ENCODE measurements at regions not wholly inside any gene's neighbourhood (a gene's known extent, or its start where the extent isn't known, plus 50 kb on each side); places are given as distances from the start of the nearest gene placed in this dataset.

GRCh38 chr1:4977701-4978100 is 323.3 kb downstream of the AJAP1 start:
- Histone ChIP-seq H3K9me3 (ENCODE audit: low read length) (no peaks in the 10 kb centered on the region), H3K36me3 (ENCODE audit: insufficient read depth, low read length) (no peaks in the 10 kb centered on the region), H2AFZ (ENCODE audit: low read length) (no peak overlapping the region), H3K4me3 (ENCODE audit: low read length) (no peak overlapping the region), H3K27me3 (ENCODE audit: low read length) (no peaks in the 10 kb centered on the region), H3K4me2 (ENCODE audit: low read depth, low read length, poor library complexity, severe bottlenecking) (no peak overlapping the region), H3K9ac (ENCODE audit: low read length) (no peak overlapping the region), H4K20me1 (ENCODE audit: insufficient read depth, low read depth, low read length) (no peaks in the 10 kb centered on the region), H3K79me2 (ENCODE audit: low read length) (no peaks in the 10 kb centered on the region), H3K27ac (ENCODE audit: low read length) (no peak overlapping the region), H3K9me2 (replicated peaks; ENCODE audit: insufficient read depth, low read length) (no peaks in the 10 kb centered on the region), H3K4me1 (ENCODE audit: low read length) (peaks cover 7% of the 10 kb centered on the region)
- no peak for DNase-seq

- H3K27me3 ChIP-seq (ENCODE audit: low read length) = no peaks in the 10 kb centered on the region
- H3K4me3 ChIP-seq (ENCODE audit: low read length) = no peak overlapping the region
- no peaks in the 10 kb centered on the region for H3K9me2 ChIP-seq (replicated peaks; ENCODE audit: insufficient read depth, low read length)
- no peaks in the 10 kb centered on the region for H4K20me1 ChIP-seq (ENCODE audit: insufficient read depth, low read depth, low read length)
- H3K9me3 ChIP-seq (ENCODE audit: low read length) = no peaks in the 10 kb centered on the region
- H3K79me2 ChIP-seq (ENCODE audit: low read length) = no peaks in the 10 kb centered on the region
- H3K27ac ChIP-seq (ENCODE audit: low read length) = no peak overlapping the region
- no peak for DNase-seq
- no peak overlapping the region for H3K9ac ChIP-seq (ENCODE audit: low read length)
- no peaks in the 10 kb centered on the region for H3K36me3 ChIP-seq (ENCODE audit: insufficient read depth, low read length)
- peaks cover 7% of the 10 kb centered on the region for H3K4me1 ChIP-seq (ENCODE audit: low read length)
- no peak overlapping the region for H3K4me2 ChIP-seq (ENCODE audit: low read depth, low read length, poor library complexity, severe bottlenecking)
- no peak overlapping the region for H2AFZ ChIP-seq (ENCODE audit: low read length)
Observed at GRCh38 chr1:4976859-4977440, 322.5 kb downstream of the AJAP1 start.

GRCh38 chr1:4975856-4976255 is 321.4 kb downstream of the AJAP1 start:
- no peak overlapping the region for H3K4me2 ChIP-seq (ENCODE audit: low read depth, low read length, poor library complexity, severe bottlenecking)
- DNase-seq = no peak
- no peaks in the 10 kb centered on the region for H3K79me2 ChIP-seq (ENCODE audit: low read length)
- H3K9me2 ChIP-seq (replicated peaks; ENCODE audit: insufficient read depth, low read length) = no peaks in the 10 kb centered on the region
- H4K20me1 ChIP-seq (ENCODE audit: insufficient read depth, low read depth, low read length) = no peaks in the 10 kb centered on the region
- no peaks in the 10 kb centered on the region for H3K9me3 ChIP-seq (ENCODE audit: low read length)
- no peak overlapping the region for H3K4me3 ChIP-seq (ENCODE audit: low read length)
- H2AFZ ChIP-seq (ENCODE audit: low read length) = no peak overlapping the region
- no peak overlapping the region for H3K9ac ChIP-seq (ENCODE audit: low read length)
- H3K27me3 ChIP-seq (ENCODE audit: low read length) = no peaks in the 10 kb centered on the region
- H3K36me3 ChIP-seq (ENCODE audit: insufficient read depth, low read length) = no peaks in the 10 kb centered on the region
- H3K4me1 ChIP-seq (ENCODE audit: low read length) = peaks cover 3% of the 10 kb centered on the region; the same call in 1 of the 2 replicates
- no peak overlapping the region for H3K27ac ChIP-seq (ENCODE audit: low read length)

- H3K4me1 ChIP-seq (ENCODE audit: low read length) = no peaks in the 10 kb centered on the region
- no peaks in the 10 kb centered on the region for H3K9me3 ChIP-seq (ENCODE audit: low read length)
- H3K36me3 ChIP-seq (ENCODE audit: insufficient read depth, low read length) = no peaks in the 10 kb centered on the region
- H3K27ac ChIP-seq (ENCODE audit: low read length) = no peak overlapping the region
- H3K4me3 ChIP-seq (ENCODE audit: low read length) = no peak overlapping the region
- H3K79me2 ChIP-seq (ENCODE audit: low read length) = no peaks in the 10 kb centered on the region
- H3K27me3 ChIP-seq (ENCODE audit: low read length) = no peaks in the 10 kb centered on the region
- H3K9me2 ChIP-seq (replicated peaks; ENCODE audit: insufficient read depth, low read length) = no peaks in the 10 kb centered on the region
- DNase-seq = no peak
- H4K20me1 ChIP-seq (ENCODE audit: insufficient read depth, low read depth, low read length) = no peaks in the 10 kb centered on the region
- H2AFZ ChIP-seq (ENCODE audit: low read length) = no peak overlapping the region
- H3K9ac ChIP-seq (ENCODE audit: low read length) = no peak overlapping the region
- H3K4me2 ChIP-seq (ENCODE audit: low read depth, low read length, poor library complexity, severe bottlenecking) = no peak overlapping the region
Observed at GRCh38 chr1:4974981-4975685, 320.7 kb downstream of the AJAP1 start.

GRCh38 chr1:4973341-4973740 is 318.9 kb downstream of the AJAP1 start:
- H3K4me1 ChIP-seq (ENCODE audit: low read length) = no peaks in the 10 kb centered on the region
- no peaks in the 10 kb centered on the region for H4K20me1 ChIP-seq (ENCODE audit: insufficient read depth, low read depth, low read length)
- no peaks in the 10 kb centered on the region for H3K79me2 ChIP-seq (ENCODE audit: low read length)
- H3K9ac ChIP-seq (ENCODE audit: low read length) = no peak overlapping the region
- no peak for DNase-seq
- no peaks in the 10 kb centered on the region for H3K9me3 ChIP-seq (ENCODE audit: low read length)
- no peak overlapping the region for H3K4me3 ChIP-seq (ENCODE audit: low read length)
- no peaks in the 10 kb centered on the region for H3K9me2 ChIP-seq (replicated peaks; ENCODE audit: insufficient read depth, low read length)
- no peak overlapping the region for H2AFZ ChIP-seq (ENCODE audit: low read length)
- H3K36me3 ChIP-seq (ENCODE audit: insufficient read depth, low read length) = no peaks in the 10 kb centered on the region
- H3K27ac ChIP-seq (ENCODE audit: low read length) = no peak overlapping the region
- no peak overlapping the region for H3K4me2 ChIP-seq (ENCODE audit: low read depth, low read length, poor library complexity, severe bottlenecking)
- no peaks in the 10 kb centered on the region for H3K27me3 ChIP-seq (ENCODE audit: low read length)

- no peak overlapping the region for H3K9ac ChIP-seq (ENCODE audit: low read length)
- H3K27me3 ChIP-seq (ENCODE audit: low read length) = no peaks in the 10 kb centered on the region
- DNase-seq = no peak
- no peaks in the 10 kb centered on the region for H3K36me3 ChIP-seq (ENCODE audit: insufficient read depth, low read length)
- no peak overlapping the region for H3K4me3 ChIP-seq (ENCODE audit: low read length)
- H4K20me1 ChIP-seq (ENCODE audit: insufficient read depth, low read depth, low read length) = no peaks in the 10 kb centered on the region
- no peak overlapping the region for H3K27ac ChIP-seq (ENCODE audit: low read length)
- H3K9me2 ChIP-seq (replicated peaks; ENCODE audit: insufficient read depth, low read length) = no peaks in the 10 kb centered on the region
- no peaks in the 10 kb centered on the region for H3K4me1 ChIP-seq (ENCODE audit: low read length)
- H3K4me2 ChIP-seq (ENCODE audit: low read depth, low read length, poor library complexity, severe bottlenecking) = no peak overlapping the region
- no peaks in the 10 kb centered on the region for H3K79me2 ChIP-seq (ENCODE audit: low read length)
- no peaks in the 10 kb centered on the region for H3K9me3 ChIP-seq (ENCODE audit: low read length)
- no peak overlapping the region for H2AFZ ChIP-seq (ENCODE audit: low read length)
Observed at GRCh38 chr1:4972761-4973320, 318.4 kb downstream of the AJAP1 start.

- H4K20me1 ChIP-seq (ENCODE audit: insufficient read depth, low read depth, low read length) = no peaks in the 10 kb centered on the region
- no peaks in the 10 kb centered on the region for H3K9me3 ChIP-seq (ENCODE audit: low read length)
- no peak overlapping the region for H3K27ac ChIP-seq (ENCODE audit: low read length)
- no peak overlapping the region for H2AFZ ChIP-seq (ENCODE audit: low read length)
- no peak overlapping the region for H3K9ac ChIP-seq (ENCODE audit: low read length)
- no peaks in the 10 kb centered on the region for H3K36me3 ChIP-seq (ENCODE audit: insufficient read depth, low read length)
- no peaks in the 10 kb centered on the region for H3K27me3 ChIP-seq (ENCODE audit: low read length)
- no peak overlapping the region for H3K4me2 ChIP-seq (ENCODE audit: low read depth, low read length, poor library complexity, severe bottlenecking)
- H3K4me1 ChIP-seq (ENCODE audit: low read length) = no peaks in the 10 kb centered on the region
- no peak overlapping the region for H3K4me3 ChIP-seq (ENCODE audit: low read length)
- no peaks in the 10 kb centered on the region for H3K79me2 ChIP-seq (ENCODE audit: low read length)
- DNase-seq = no peak
- no peaks in the 10 kb centered on the region for H3K9me2 ChIP-seq (replicated peaks; ENCODE audit: insufficient read depth, low read length)
Observed at GRCh38 chr1:4971666-4972065, 317.3 kb downstream of the AJAP1 start.

- no peak for DNase-seq
- H3K9me2 ChIP-seq (replicated peaks; ENCODE audit: insufficient read depth, low read length) = no peaks in the 10 kb centered on the region
- H3K4me3 ChIP-seq (ENCODE audit: low read length) = no peak overlapping the region
- H3K27me3 ChIP-seq (ENCODE audit: low read length) = no peaks in the 10 kb centered on the region
- no peak overlapping the region for H3K27ac ChIP-seq (ENCODE audit: low read length)
- no peaks in the 10 kb centered on the region for H3K9me3 ChIP-seq (ENCODE audit: low read length)
- no peaks in the 10 kb centered on the region for H4K20me1 ChIP-seq (ENCODE audit: insufficient read depth, low read depth, low read length)
- H3K9ac ChIP-seq (ENCODE audit: low read length) = no peak overlapping the region
- no peaks in the 10 kb centered on the region for H3K79me2 ChIP-seq (ENCODE audit: low read length)
- no peaks in the 10 kb centered on the region for H3K36me3 ChIP-seq (ENCODE audit: insufficient read depth, low read length)
- H2AFZ ChIP-seq (ENCODE audit: low read length) = no peak overlapping the region
- H3K4me1 ChIP-seq (ENCODE audit: low read length) = no peaks in the 10 kb centered on the region
- H3K4me2 ChIP-seq (ENCODE audit: low read depth, low read length, poor library complexity, severe bottlenecking) = no peak overlapping the region
Observed at GRCh38 chr1:4970532-4970931, 316.1 kb downstream of the AJAP1 start.

Measured in Karpas-422 (cell line).